CD14-positive monocyte (primary cell): ENCODE measurements at regions not wholly inside any gene's neighbourhood (a gene's known extent, or its start where the extent isn't known, plus 50 kb on each side); places are given as distances from the start of the nearest gene placed in this dataset.

ENCODE experiments used
- DNase-seq, 3 donors: peaks; one replicate each; pipeline ENCODE4 v3.0.0-alpha.2; 2011 to 2022
- H2AFZ ChIP-seq: 2 replicates; pipeline ENCODE4 v1.6.0; 2012; ENCODE audit warnings: mild to moderate bottlenecking, low read depth, low read length, inconsistent platforms; ENCODE audit not compliant: insufficient read depth, poor library complexity, severe bottlenecking
- H3K27ac ChIP-seq, 2 donors: 1 replicate in 1 of 2; 2 replicates in 1 of 2; pipeline ENCODE4 v1.5.1; 2012 to 2013; ENCODE audit warnings: low read length in 2 of 2, control low read depth in 1 of 2, inconsistent platforms in 1 of 2, low read depth in 1 of 2, mild to moderate bottlenecking in 1 of 2
- H3K27me3 ChIP-seq, 2 donors: one replicate each; pipeline versions ENCODE4 v1.6.0 to v1.6.1; 2011 to 2013; ENCODE audit warnings: low read length in 2 of 2; ENCODE audit not compliant: control insufficient read depth in 2 of 2, insufficient read depth in 2 of 2
- H3K36me3 ChIP-seq, 2 donors: replicated peaks in 1 of 2; 1 replicate in 1 of 2; 2 replicates in 1 of 2; pipeline versions ENCODE4 v1.5.1 to v1.6.1; 2012 to 2013; ENCODE audit warnings: low read length in 2 of 2, control low read depth in 1 of 2, inconsistent platforms in 1 of 2, mild to moderate bottlenecking in 1 of 2; ENCODE audit not compliant: insufficient read depth in 2 of 2, control insufficient read depth in 1 of 2
- H3K4me1 ChIP-seq, 2 donors: 1 replicate in 1 of 2; 2 replicates in 1 of 2; pipeline versions ENCODE4 v1.5.1 to v1.6.1; 2012 to 2013; ENCODE audit warnings: low read length in 2 of 2, control low read depth in 1 of 2, inconsistent platforms in 1 of 2, mild to moderate bottlenecking in 1 of 2, moderate library complexity in 1 of 2; ENCODE audit not compliant: insufficient read depth in 2 of 2, control insufficient read depth in 1 of 2
- H3K4me2 ChIP-seq: replicated peaks from 2 replicates; pipeline ENCODE3; 2012; ENCODE audit warnings: low read length, moderate library complexity, mild to moderate bottlenecking; ENCODE audit not compliant: poor library complexity, severe bottlenecking; ENCODE audit errors: extremely low read depth
- H3K4me3 ChIP-seq, 3 experiments: fragments of 200-600 bp in 1 of 3; sonication (generic) in 1 of 3; replicated peaks in 1 of 3; 1 replicate in 2 of 3; 2 replicates in 1 of 3; pipeline ENCODE4 v1.5.1; 2011 to 2013; ENCODE audit warnings: low read length in 3 of 3, mild to moderate bottlenecking in 3 of 3, control low read depth in 2 of 3, low read depth in 2 of 3, inconsistent platforms in 1 of 3, moderate library complexity in 1 of 3
- H3K79me2 ChIP-seq: 2 replicates; pipeline ENCODE4 v1.6.0; 2012; ENCODE audit warnings: mild to moderate bottlenecking, control low read depth, inconsistent platforms, low read length, moderate library complexity; ENCODE audit not compliant: insufficient read depth
- H3K9ac ChIP-seq: 2 replicates; pipeline ENCODE4 v1.6.0; 2017; ENCODE audit warnings: low read length, mild to moderate bottlenecking; ENCODE audit not compliant: insufficient read depth, poor library complexity, severe bottlenecking
- H3K9me3 ChIP-seq, 2 donors: replicated peaks in 1 of 2; 1 replicate in 1 of 2; 2 replicates in 1 of 2; pipeline versions ENCODE4 v1.5.1 to v1.6.1; 2012 to 2013; ENCODE audit warnings: low read length in 2 of 2, control low read depth in 1 of 2; ENCODE audit not compliant: control insufficient read depth in 1 of 2, insufficient read depth in 1 of 2
- H4K20me1 ChIP-seq: 2 replicates; pipeline ENCODE4 v1.6.0; 2012; ENCODE audit warnings: mild to moderate bottlenecking, low read length, control low read depth, moderate library complexity; ENCODE audit not compliant: insufficient read depth
- H3K27ac Mint-ChIP-seq, 7 donors: one replicate each; pipeline ENCODE4 v1.8.0; 2020; ENCODE audit warnings: mild to moderate bottlenecking in 7 of 7, mixed read lengths in 7 of 7, moderate library complexity in 6 of 7, inconsistent platforms in 2 of 7
- H3K27me3 Mint-ChIP-seq, 3 donors: one replicate each; pipeline ENCODE4 v1.8.0; 2021 to 2022; ENCODE audit warnings: low read depth in 3 of 3, mild to moderate bottlenecking in 3 of 3, mixed read lengths in 3 of 3, moderate library complexity in 3 of 3, inconsistent platforms in 1 of 3
- H3K36me3 Mint-ChIP-seq, 2 donors: one replicate each; pipeline ENCODE4 v1.8.0; 2020; ENCODE audit warnings: mixed read lengths in 2 of 2, inconsistent platforms in 1 of 2, mild to moderate bottlenecking in 1 of 2
- H3K4me1 Mint-ChIP-seq: one replicate; pipeline ENCODE4 v1.8.0; 2020; ENCODE audit warnings: mild to moderate bottlenecking, mixed read lengths
- H3K4me3 Mint-ChIP-seq, 2 donors: one replicate each; pipeline ENCODE4 v1.8.0; 2020; ENCODE audit warnings: mild to moderate bottlenecking in 2 of 2, mixed read lengths in 2 of 2, moderate library complexity in 1 of 2
- H3K9me3 Mint-ChIP-seq, 7 donors: one replicate each; pipeline ENCODE4 v1.8.0; 2020 to 2022; ENCODE audit warnings: mixed read lengths in 7 of 7, mild to moderate bottlenecking in 6 of 7, moderate library complexity in 6 of 7, inconsistent platforms in 2 of 7
- CTCF ChIP-seq: fragments of 200-600 bp; IDR thresholded peaks from one replicate; pipeline ENCODE4 v1.8.0; 2022; ENCODE audit warnings: antibody characterized with exemption, mild to moderate bottlenecking
- WGBS: methylation state at CpG from one replicate; pipeline ENCODE4 v1.1.5; 2013; ENCODE audit warnings: missing lambda C conversion rate; ENCODE audit not compliant: insufficient coverage; 5-methylcytosine and 5-hydroxymethylcytosine counted together
- intact Hi-C, 2 donors: fragments of 100-400 bp; cut with micrococcal nuclease; formaldehyde crosslinking; loops; one replicate each; pipeline versions ENCODE4 v1.15.0 to v1.15.1; 2023

- H3K79me2 ChIP-seq = no peaks in the 10 kb centered on the region
- peaks cover 0 to 4% (median 3%) of the 10 kb centered on the region in 3 donors for H3K27me3 Mint-ChIP-seq
- H3K27ac ChIP-seq = no peak overlapping the region
- intact Hi-C loops = no loop called here
- H3K27ac Mint-ChIP-seq = peak overlapping the region in 1 of 7 donors; percentile 8
- H3K36me3 Mint-ChIP-seq = no peaks in the 10 kb centered on the region
- no peaks in the 10 kb centered on the region for H4K20me1 ChIP-seq
- H3K4me3 Mint-ChIP-seq = no peak overlapping the region
- no peak overlapping the region for H2AFZ ChIP-seq
- H3K9me3 Mint-ChIP-seq = peaks cover 0 to 6% (median 0%) of the 10 kb centered on the region in 7 donors
- H3K4me3 ChIP-seq = no peak overlapping the region
- TF ChIP-seq CTCF = no peak
- H3K4me1 ChIP-seq = peaks cover 6 to 7% of the 10 kb centered on the region in 2 donors
- H3K4me1 Mint-ChIP-seq = peaks cover 27% of the 10 kb centered on the region
- H3K9me3 ChIP-seq = no peaks in the 10 kb centered on the region
- H3K27me3 ChIP-seq = no peaks in the 10 kb centered on the region
- H3K36me3 ChIP-seq = no peaks in the 10 kb centered on the region
- DNase-seq = no peak
- WGBS = no CpG with 5 or more reads among the region's 2 CpGs
- H3K4me2 ChIP-seq = no peak overlapping the region
- no peak overlapping the region for H3K9ac ChIP-seq
These were observed 227.4 kb downstream of the DLEU7 start for GRCh38 chr13:50616101-50616500.

- no peak for TF ChIP-seq CTCF
- H3K27ac Mint-ChIP-seq = peak overlapping the region in 2 of 7 donors; percentile 26 to 30
- Histone ChIP-seq H3K27ac (no peak overlapping the region), H3K4me3 (no peak overlapping the region), H3K36me3 (no peaks in the 10 kb centered on the region), H3K79me2 (no peaks in the 10 kb centered on the region), H2AFZ (peak overlapping the region; percentile 37), H3K27me3 (no peaks in the 10 kb centered on the region), H3K4me1 (peaks cover 6 to 7% of the 10 kb centered on the region in 2 donors), H3K9ac (no peak overlapping the region), H3K4me2 (no peak overlapping the region), H4K20me1 (no peaks in the 10 kb centered on the region), H3K9me3 (no peaks in the 10 kb centered on the region)
- WGBS = 93% methylated on average over 3 of the region's 3 CpGs
- peaks cover 17% of the 10 kb centered on the region for H3K4me1 Mint-ChIP-seq
- no peaks in the 10 kb centered on the region for H3K36me3 Mint-ChIP-seq
- peaks cover 0 to 3% (median 0%) of the 10 kb centered on the region in 3 donors for H3K27me3 Mint-ChIP-seq
- intact Hi-C loops = no loop called here
- H3K9me3 Mint-ChIP-seq = peaks cover 0 to 6% (median 0%) of the 10 kb centered on the region in 7 donors
- peak in 1 of 3 donors; percentile 17 for DNase-seq
- H3K4me3 Mint-ChIP-seq = no peak overlapping the region
These were observed 226.3 kb downstream of the DLEU7 start for GRCh38 chr13:50617134-50617721.
